ENCODE measurements at regions not wholly inside any gene's neighbourhood (a gene's known extent, or its start where the extent isn't known, plus 50 kb on each side); places are given as distances from the start of the nearest gene placed in this dataset.

DNA sequence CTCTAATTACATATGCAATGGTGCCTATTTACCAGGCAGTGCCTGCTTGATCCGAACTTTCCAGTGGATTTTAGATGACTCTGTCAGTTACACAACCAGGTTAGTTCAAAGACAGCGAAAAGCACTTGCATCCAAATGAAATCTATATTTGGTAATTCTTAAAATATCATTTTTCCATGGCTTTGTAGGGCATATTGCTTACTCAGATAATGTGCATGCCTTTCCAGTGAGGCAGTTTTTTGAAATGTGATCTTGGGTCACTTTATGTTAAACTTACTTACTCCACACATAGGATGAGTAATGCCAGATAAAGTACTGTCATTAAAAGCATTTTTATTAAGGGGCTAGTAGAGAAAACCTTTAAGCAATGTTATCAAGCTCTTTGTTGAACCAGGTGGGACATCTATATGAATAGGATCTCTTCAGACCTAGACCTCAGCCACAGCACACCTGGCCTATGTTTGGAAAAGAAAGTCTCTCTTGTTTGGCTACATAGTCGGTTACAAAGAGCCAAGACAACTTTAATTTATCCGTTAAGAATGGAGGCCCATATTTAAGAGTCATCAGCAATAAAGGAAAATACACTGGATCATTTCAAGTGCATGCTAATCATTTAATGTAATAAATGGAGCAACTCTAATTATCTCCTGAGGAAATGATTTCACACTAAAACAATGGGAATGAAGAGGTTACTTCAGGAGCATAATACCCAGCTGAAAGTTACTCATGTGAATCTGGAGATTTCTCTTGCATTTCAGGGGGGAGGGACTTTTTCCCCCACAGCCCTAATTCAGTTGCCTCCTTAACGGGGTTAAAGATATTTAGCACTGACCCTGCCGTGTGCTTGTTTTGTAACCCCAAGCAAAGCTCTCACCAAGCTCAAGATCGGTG lies 56.3 kb upstream of the TMCO5A start:
- H3K36me3 ChIP-seq: no peaks in the 10 kb centered on the region

DNA sequence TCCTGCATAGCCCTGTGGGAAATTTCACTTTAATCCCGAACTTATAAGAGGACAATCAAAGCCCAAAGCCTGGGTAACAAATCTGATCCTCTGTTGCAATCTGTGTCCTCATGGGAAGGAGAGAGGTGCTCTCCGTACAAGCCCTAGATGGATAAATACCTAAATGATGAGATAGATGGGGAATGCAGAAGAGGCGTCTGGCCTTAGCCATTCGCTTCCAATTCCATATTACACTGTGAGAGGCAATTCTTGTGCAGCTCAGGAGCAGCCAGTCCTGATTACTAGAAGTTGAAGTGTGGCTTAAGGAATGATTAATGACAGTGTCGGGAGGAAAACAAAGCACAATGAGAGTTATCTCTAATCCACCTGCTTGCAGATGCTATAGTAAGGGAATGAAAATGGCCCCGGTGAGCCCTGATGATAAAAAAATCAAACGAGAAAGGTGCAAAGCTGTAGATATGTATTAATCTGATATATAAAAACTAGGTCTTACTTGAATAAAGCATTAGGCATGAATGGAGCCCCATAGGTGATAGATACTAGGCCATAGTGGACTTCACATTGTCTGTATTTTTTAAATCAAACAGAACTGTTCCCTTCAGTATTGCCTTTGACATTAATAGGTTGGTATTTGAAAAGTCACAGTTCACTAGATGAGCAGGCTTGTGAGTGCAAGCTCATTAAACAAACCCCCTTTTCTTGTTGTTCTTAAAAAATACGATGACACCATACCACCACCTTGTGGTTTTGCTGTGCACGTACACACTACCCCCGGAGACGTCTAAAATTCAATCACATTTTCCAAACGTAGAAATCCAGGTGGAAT lies 54.2 kb upstream of the TMCO5A start:
- H3K4me3 ChIP-seq: no peak overlapping the region
- no peaks in the 10 kb centered on the region for H3K27me3 ChIP-seq
- TF ChIP-seq CTCF (IDR thresholded peaks at IDR 0.05) (peak; percentile 34 to 60 (median 44)), POLR2A (IDR thresholded peaks at IDR 0.05) (no peak)
- H3K36me3 ChIP-seq: no peaks in the 10 kb centered on the region
- DNase-seq: no peak
- H3K27ac ChIP-seq: no peak overlapping the region
- intact Hi-C loops (cut with DNase I; ENCODE audit: low total_unique reads): no loop called here
- no peaks in the 10 kb centered on the region for H3K4me1 ChIP-seq
- no peaks in the 10 kb centered on the region for H3K9me3 ChIP-seq

More for the DNA sequence above, 56.3 kb upstream of the TMCO5A start:
- H3K4me3 ChIP-seq: no peak overlapping the region
- H3K27me3 ChIP-seq: no peaks in the 10 kb centered on the region
- H3K9me3 ChIP-seq: no peaks in the 10 kb centered on the region
- intact Hi-C loops (cut with DNase I; ENCODE audit: low total_unique reads): no loop called here
- DNase-seq: no peak
- no peaks in the 10 kb centered on the region for H3K4me1 ChIP-seq
- H3K27ac ChIP-seq: no peak overlapping the region
- TF ChIP-seq POLR2A (IDR thresholded peaks at IDR 0.05): no peak
- TF ChIP-seq CTCF (IDR thresholded peaks at IDR 0.05): no peak

DNA sequence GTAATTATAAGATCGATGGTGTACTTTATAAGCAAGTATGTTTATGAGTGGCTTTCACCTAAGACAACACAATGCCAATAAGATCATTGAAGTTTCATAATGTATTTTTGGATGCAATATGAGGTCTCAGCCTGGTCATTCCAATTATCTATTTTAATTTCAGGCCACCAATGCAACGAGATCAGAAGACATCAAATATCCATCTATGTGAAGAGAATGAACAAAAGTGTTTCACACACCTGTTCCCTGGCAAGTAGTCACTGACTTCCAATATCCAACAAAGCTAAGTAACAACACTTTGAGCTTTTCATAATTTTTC lies 53.6 kb upstream of the TMCO5A start:
- H3K27ac ChIP-seq: no peak overlapping the region
- DNase-seq: no peak
- H3K4me1 ChIP-seq: no peaks in the 10 kb centered on the region
- H3K9me3 ChIP-seq: no peaks in the 10 kb centered on the region
- H3K4me3 ChIP-seq: no peak overlapping the region
- no peaks in the 10 kb centered on the region for H3K27me3 ChIP-seq
- TF ChIP-seq CTCF (IDR thresholded peaks at IDR 0.05): no peak
- no peak for TF ChIP-seq POLR2A (IDR thresholded peaks at IDR 0.05)
- no peaks in the 10 kb centered on the region for H3K36me3 ChIP-seq
- intact Hi-C loops (cut with DNase I; ENCODE audit: low total_unique reads): no loop called here

DNA sequence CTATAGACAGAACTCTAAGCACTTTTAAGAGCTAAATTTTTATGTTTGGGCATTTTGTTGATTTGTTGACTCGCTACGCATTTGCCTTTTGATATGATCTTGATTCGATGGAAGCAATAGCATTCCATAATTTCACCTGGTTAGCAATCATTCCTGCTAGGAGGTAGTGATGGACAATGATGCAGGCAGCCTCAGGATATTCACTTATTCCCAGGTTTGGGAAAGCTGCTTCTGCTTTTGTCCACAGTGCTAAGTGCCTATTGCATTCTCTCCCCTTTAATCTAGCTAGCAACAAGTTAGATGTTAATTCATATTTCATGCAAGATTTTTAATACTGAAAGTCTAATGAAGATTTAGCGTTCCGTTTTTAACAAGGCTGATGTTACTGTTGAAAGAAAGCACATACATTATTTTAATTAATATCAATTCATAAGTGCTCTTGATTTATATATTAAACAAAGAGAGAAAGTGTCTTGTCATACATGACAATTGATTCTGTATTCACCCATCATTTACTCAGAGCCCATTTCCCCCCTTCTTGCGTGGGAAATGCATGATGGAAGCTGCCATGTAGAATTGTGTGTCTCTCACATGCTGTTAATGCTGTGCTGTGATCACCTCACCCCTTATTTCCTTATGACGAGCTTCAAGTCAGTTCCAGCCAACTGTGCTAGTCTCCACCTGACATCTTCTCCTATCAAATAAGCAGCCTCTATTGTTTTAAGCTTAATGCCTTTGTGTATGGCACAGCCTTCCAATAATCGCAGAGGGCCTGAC lies 53.0 kb upstream of the TMCO5A start:
- H3K4me3 ChIP-seq: no peak overlapping the region
- intact Hi-C loops (cut with DNase I; ENCODE audit: low total_unique reads): no loop called here
- H3K36me3 ChIP-seq: no peaks in the 10 kb centered on the region
- H3K27ac ChIP-seq: no peak overlapping the region
- DNase-seq: no peak
- no peaks in the 10 kb centered on the region for H3K9me3 ChIP-seq
- TF ChIP-seq POLR2A (IDR thresholded peaks at IDR 0.05): no peak
- TF ChIP-seq CTCF (IDR thresholded peaks at IDR 0.05): no peak
- no peaks in the 10 kb centered on the region for H3K27me3 ChIP-seq
- H3K4me1 ChIP-seq: no peaks in the 10 kb centered on the region
